ENCODE measurements at regions not wholly inside any gene's neighbourhood (a gene's known extent, or its start where the extent isn't known, plus 50 kb on each side); places are given as distances from the start of the nearest gene placed in this dataset.

DNA sequence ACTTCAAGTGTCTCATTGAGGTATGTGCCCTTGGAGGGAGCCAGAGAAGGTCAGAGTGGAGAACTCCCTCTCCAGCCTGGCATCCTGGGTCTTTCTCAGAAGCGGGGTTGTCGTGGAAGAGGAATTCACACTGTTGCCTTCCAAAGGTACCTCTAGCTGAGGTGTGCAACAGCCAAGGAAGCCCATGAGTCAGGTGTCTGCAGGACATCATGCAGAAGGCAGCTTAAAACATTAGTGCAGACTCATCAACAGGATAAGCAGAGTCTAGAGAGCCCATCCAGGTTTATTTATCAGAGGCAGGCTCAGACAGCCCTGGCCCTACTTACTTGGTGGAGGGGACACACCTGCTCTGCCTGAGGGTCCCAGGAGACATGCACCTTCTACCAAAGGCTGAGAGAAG lies 95.6 kb upstream of the TPM1 start:
- TF ChIP-seq ZNF274 (IDR thresholded peaks at IDR 0.05; ENCODE audit: low read depth, low read length), result no peak
- no peak overlapping the region for H3K4me3 ChIP-seq (ENCODE audit: low read length)

DNA sequence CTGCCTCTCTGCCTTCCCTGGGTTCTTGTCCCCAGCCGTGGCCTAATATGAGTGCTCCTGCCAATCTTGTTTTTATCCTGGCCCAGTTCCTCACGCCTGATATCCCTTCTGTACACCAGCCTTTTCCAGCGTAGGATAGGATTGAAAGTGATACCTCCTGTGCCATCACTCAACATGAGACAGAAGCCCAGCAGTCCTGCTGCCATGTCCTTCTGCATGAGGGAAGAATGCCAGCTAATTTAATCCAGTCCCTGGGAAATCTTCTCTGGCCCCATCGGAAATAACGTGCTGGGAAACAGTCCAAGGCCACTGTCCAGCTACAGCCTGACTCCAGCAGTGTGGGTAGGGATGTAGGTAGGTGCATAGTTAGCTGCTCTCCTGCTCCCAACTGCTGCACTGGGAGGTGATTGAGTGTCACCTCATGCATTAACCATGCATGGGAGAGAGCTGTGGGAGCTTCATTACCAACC lies 92.0 kb upstream of the TPM1 start:
- no peak for TF ChIP-seq ZNF274 (IDR thresholded peaks at IDR 0.05; ENCODE audit: low read depth, low read length)
- no peak overlapping the region for H3K4me3 ChIP-seq (ENCODE audit: low read length)

DNA sequence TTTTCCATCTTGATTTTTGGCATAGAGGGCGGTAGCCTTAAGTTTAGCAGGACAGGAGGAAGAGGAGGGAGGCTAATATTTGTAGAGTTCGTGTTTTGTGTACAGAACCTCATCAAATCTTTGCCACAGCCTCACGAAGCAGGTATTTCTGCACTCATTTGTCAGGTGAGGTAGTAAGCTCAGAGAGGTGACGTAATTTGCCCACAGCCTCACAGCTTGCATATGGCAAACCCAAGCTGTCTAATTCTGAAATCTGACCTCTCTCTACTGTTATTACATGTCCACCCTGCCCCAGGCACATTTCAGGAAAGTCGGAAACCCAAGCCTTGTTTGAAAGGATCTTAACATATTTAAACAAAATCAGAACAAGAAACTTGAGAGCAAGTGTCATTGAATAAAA lies 91.1 kb upstream of the TPM1 start:
- no peak for TF ChIP-seq ZNF274 (IDR thresholded peaks at IDR 0.05; ENCODE audit: low read depth, low read length)

DNA sequence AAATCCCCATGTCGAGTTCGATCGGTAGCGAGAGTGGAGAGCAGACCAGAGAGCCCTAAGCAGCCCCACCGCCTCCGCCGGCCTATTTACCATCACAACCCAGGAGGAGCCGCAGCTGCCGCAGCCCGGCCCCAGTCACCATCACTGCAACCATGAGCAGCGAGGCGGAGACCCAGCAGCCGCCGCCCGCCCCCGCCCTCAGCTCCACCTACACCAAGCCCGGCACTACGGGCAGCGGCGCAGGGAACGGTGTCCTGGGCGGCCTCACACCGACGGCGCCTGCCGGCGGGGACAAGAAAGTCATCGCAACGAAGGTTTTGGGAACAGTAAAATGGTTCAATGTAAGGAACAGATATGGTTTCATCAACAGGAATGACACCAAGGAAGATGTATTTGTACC lies 89.5 kb upstream of the TPM1 start:
- no peak overlapping the region for H3K4me3 ChIP-seq (ENCODE audit: low read length)
- TF ChIP-seq ZNF274 (IDR thresholded peaks at IDR 0.05; ENCODE audit: low read depth, low read length), result no peak

More for the DNA sequence above, 91.1 kb upstream of the TPM1 start:
- H3K4me3 ChIP-seq (ENCODE audit: low read length), result no peak overlapping the region

DNA sequence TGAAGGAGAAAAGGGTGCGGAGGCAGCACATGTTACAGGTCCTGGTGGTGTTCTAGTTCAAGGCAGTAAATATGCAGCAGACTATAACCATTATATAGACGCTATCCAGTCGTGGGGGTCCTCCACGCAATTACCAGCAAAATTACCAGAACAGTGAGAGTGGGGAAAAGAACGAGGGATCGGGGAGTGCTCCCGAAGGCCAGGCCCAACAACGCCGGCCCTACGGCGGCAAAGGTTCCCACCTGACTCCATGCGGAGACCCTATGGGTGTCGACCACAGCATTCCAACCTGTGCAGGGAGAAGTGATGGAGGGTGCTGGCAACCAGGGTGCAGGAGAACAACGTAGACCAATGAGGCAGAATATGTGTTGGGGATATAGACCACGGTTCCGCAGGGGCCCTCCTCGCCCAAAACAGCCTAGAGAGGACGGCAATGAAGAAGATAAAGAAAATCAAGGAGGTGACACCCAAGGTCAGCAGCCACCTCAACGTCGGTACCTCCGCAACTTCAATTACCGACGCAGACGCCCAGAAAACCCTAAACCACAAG lies 89.0 kb upstream of the TPM1 start:
- no peak overlapping the region for H3K4me3 ChIP-seq (ENCODE audit: low read length)
- TF ChIP-seq ZNF274 (IDR thresholded peaks at IDR 0.05; ENCODE audit: low read depth, low read length), result no peak

DNA sequence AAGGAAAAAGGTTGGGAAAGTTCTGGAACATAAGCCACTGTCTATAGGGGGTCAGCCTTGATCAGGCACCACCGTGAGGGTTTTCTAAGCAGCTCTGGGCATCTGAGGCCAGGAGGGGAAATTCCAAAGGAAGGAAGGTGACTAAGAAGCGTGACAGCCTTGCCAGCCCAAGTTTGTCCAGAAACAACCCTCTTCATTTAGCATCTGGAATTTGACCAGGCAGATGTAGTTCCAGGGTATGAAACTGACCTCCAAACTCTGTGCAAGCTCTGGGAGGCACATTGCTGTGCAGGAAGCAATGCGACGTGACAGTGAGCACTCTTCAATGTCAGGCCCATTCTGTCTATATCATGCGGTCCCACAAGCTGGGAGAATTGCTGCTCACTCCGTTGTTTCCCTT lies 85.4 kb upstream of the TPM1 start:
- H3K4me3 ChIP-seq (ENCODE audit: low read length), result no peak overlapping the region
- no peak for TF ChIP-seq ZNF274 (IDR thresholded peaks at IDR 0.05; ENCODE audit: low read depth, low read length)

DNA sequence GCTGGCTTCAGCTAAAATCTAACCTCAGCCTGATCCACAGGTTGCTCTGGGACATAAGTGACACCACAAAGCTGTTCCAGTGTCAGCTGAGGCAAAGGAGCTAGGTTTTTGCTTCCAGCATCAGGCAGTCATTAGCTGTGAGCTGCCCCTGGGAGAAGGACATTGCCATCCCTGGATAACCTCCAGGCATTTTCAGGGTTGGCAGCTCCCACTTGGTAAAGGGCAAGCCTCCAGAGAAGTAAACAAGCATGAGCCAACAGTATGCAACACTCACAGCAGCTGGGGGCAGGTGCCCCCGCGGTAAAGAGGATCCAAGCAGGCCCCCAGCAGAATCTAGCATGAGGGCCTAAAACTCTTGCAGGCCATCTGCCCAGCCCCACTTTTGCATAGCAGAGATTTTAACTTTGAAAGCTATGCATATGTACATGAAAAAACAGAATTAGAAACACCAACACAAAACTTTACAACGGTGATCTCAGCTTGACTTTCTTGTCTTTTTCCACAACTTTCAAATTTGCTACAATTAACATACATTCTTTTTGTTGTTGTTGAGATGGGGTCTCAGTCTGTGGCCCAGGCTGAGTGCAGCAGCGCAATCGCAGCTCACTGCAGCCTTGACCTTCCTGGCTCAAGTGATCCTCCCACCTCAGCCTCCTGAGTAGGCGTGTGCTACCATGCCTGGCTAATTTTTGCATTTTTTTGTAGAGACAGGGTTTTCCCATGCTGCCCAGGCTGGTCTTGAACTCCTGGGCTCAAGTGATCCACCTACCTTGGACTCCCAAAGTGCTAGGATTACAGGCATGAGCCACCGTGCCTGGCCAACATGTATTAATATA lies 83.8 kb upstream of the TPM1 start:
- TF ChIP-seq ZNF274 (IDR thresholded peaks at IDR 0.05; ENCODE audit: low read depth, low read length), result no peak
- no peak overlapping the region for H3K4me3 ChIP-seq (ENCODE audit: low read length)

DNA sequence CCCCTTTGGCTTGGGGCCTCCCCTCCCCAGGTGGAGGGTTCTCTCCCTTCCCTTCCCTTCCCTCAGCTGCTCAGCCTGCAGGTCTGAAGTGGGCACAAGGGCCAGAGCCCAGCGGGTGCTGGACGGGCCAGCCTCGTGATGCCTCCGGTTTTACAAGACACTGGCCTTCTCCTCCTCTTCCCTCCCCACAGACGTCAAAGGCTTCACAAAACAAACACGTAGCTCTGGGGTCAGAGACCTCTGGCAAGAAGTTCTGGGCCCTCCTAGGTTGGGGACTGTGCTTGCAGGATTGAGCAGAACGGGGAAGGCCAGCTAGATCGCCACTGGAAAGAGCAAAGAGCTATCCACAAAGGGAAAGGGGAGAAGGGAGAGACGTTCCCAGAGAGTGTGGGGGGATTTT lies 81.4 kb upstream of the TPM1 start:
- no peak for TF ChIP-seq ZNF274 (IDR thresholded peaks at IDR 0.05; ENCODE audit: low read depth, low read length)
- H3K4me3 ChIP-seq (ENCODE audit: low read length), result no peak overlapping the region

DNA sequence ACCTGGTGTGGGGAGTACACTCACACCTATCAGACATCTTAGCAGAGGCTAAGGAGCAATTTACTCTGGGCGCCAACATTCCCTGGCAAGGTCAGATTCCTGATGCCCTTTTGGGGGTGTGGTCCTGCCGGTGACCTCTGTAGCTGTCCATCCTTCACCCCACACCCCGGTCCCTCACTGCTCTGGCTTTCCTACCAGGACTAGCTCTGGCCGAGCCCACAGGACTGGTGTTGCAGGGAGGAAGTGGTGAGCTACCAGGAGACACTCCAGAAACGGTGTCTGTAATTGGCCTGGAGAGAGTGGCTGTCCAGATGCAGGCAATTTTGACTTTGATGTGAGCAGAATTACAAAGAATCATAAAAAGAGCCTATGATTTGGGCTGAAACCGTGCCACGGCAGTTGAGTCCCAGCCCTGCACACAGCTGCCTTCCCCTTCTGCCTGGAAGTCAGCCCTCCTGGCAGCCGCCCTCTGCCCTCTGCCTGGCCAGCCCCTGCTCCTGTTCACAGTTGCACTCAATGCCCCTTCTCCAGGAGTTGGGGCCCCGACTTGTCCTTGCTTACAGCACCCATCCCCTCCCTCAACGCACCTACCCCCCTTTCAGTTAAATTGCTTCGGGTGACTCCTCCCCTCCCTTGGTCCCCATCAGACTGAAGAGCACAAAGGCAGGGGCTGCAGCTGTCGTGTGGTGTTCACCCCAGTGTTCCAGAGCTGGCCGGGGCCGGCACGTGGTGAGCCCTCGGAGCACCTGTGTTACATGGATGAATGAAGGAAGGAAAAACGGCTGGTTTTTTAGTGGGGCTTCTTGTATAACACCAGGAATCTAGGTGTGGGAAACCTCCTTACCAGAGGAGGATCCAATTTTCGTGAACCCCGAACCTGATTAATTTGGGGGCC lies 80.2 kb upstream of the TPM1 start:
- no peak for TF ChIP-seq ZNF274 (IDR thresholded peaks at IDR 0.05; ENCODE audit: low read depth, low read length)
- H3K4me3 ChIP-seq (ENCODE audit: low read length), result no peak overlapping the region

DNA sequence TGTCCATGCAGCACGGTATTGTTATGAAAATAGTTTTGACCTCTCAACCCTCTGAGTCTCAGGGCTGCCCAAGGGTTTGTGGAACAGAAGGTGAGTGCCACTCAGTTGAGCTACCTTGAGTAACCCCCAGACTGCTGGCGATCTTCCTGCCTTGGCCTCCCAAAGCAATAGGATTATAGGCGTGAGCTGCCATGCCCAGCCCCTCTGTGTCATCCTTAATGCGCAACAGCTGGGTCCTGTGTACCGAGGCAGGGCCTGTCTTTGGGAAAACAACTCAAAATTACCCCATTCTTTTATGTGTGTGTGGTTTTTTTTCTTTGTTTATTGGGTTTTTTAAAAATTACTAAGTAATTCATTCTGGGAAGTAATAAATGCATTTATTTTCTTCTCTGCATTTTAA lies 78.3 kb upstream of the TPM1 start:
- no peak for TF ChIP-seq ZNF274 (IDR thresholded peaks at IDR 0.05; ENCODE audit: low read depth, low read length)
- no peak overlapping the region for H3K4me3 ChIP-seq (ENCODE audit: low read length)

DNA sequence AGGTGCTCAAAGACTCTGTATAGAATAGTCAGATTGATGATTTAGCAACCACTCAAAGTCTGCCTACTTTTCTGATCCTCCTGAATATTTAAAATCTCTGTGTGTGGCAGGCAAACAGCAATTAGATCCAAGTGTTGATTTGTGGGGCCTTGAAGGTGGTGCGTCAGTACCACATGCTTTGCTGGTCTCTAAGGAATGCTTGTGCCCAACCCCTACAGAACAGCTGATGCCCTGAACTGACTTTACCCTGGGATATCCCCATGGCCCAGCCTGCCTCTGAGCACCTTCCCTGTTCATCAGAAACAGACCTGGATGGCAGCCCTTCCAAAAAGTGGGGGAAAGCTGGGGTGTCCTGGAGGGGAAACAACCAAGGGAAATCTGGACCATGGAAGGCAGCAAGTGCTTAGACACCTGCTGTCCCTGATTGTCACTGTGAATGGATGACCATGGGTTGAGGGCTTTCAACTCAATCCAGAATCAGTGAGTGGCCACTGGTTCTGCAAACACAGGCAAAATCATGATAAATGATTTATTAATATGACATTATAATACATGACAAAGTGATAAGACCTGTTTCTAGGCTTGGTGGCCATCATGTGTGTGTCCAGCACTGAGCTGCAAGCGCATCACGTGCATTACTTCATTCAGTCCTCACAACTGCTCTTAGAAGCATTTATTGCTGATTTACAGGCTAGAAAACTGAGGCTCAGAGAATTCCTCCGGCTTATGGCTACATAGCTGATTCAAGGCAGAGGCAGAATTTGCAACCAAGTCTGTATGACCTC lies 76.1 kb upstream of the TPM1 start:
- H3K4me3 ChIP-seq (ENCODE audit: low read length), result no peak overlapping the region
- TF ChIP-seq ZNF274 (IDR thresholded peaks at IDR 0.05; ENCODE audit: low read depth, low read length), result no peak

DNA sequence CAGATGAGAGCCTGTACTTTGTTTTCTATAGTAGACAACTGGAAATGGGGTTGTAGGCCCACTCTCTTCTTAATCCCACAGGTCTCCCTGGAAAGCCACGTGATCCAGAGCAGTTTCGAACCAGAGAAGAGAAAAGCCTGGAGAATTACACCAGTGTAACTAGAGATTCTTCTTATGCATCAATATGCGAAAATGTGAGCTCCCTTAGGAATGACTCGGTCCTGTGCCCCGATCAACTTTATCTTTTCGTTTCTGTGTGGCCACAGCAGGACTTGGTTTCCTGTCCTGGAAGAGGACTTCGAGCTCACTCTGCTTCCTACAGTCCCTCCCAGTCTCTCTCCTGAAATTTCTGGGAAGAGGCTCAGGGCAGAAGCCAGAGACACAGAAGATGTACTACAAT lies 73.8 kb upstream of the TPM1 start:
- no peak overlapping the region for H3K4me3 ChIP-seq (ENCODE audit: low read length)
- TF ChIP-seq ZNF274 (IDR thresholded peaks at IDR 0.05; ENCODE audit: low read depth, low read length), result no peak

DNA sequence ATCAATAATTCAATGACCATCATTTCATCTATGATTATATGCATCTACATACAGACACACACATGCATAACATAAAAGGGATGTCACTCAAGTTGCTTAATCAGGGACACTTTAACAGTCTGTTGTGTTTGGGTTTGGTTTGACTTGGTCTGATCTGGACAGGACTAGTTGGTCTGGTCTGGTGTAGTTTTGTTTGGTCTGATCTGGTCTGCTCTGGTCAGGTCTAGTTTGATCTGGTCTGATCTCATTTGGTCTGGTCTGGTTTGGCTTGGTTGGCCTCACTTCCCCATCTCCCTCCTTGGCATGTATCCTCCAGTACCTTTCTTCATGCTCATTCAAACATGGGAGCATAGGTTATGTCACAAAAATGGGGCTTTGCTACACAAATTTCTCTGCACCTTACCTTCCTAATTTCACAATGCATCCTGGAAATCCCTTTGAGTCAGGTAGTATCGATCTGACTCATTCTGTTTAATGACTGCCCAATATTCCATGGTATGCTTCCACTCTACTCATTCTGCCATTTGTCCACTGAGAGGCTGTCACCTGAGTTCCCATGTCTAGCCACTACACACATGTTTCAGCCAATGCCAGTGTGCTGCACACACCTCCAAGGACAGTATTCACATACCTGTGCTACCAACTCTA lies 73.0 kb upstream of the TPM1 start:
- no peak for TF ChIP-seq ZNF274 (IDR thresholded peaks at IDR 0.05; ENCODE audit: low read depth, low read length)
- no peak overlapping the region for H3K4me3 ChIP-seq (ENCODE audit: low read length)
